HG02970 (cell line): ENCODE measurements at regions not wholly inside any gene's neighbourhood (a gene's known extent, or its start where the extent isn't known, plus 50 kb on each side); places are given as distances from the start of the nearest gene placed in this dataset.

Experiments
- ATAC-seq: cut with Tn5 transposase; IDR thresholded peaks from one replicate; pipeline ENCODE4 v1.9.1; 2021; ENCODE audit warnings: mild to moderate bottlenecking, moderate library complexity, moderate number of reproducible peaks; ENCODE audit not compliant: unreplicated experiment, low FRiP score

- no peak for ATAC-seq
These were observed 215.2 kb upstream of the NT5C1B start for GRCh38 chr2:18804536-18804935.

- no peak for ATAC-seq
These were observed 214.0 kb upstream of the NT5C1B start for GRCh38 chr2:18803141-18803939.

- ATAC-seq, result no peak
These were observed 211.0 kb upstream of the NT5C1B start for GRCh38 chr2:18800240-18800971.

- ATAC-seq, result no peak
These were observed 210.0 kb upstream of the NT5C1B start for GRCh38 chr2:18799397-18799796.

GRCh38 chr2:18797133-18797845 lies 207.9 kb upstream of the NT5C1B start:
- ATAC-seq, result no peak

GRCh38 chr2:18795906-18796305 lies 206.5 kb upstream of the NT5C1B start:
- ATAC-seq, result no peak

GRCh38 chr2:18792684-18793083 lies 203.3 kb upstream of the NT5C1B start:
- ATAC-seq, result no peak

GRCh38 chr2:18792226-18792629 lies 202.9 kb upstream of the NT5C1B start:
- ATAC-seq, result no peak

- no peak for ATAC-seq
These were observed 201.9 kb upstream of the NT5C1B start for GRCh38 chr2:18791172-18791797.

- no peak for ATAC-seq
These were observed 201.3 kb upstream of the NT5C1B start for GRCh38 chr2:18790509-18791171.

- ATAC-seq, result no peak
These were observed 199.2 kb upstream of the NT5C1B start for GRCh38 chr2:18788592-18788991.

GRCh38 chr2:18787726-18788125 lies 198.4 kb upstream of the NT5C1B start:
- no peak for ATAC-seq

GRCh38 chr2:18784245-18784644 lies 194.9 kb upstream of the NT5C1B start:
- no peak for ATAC-seq

- no peak for ATAC-seq
These were observed 192.3 kb upstream of the NT5C1B start for GRCh38 chr2:18781541-18782280.

- no peak for ATAC-seq
These were observed 188.0 kb upstream of the NT5C1B start for GRCh38 chr2:18777250-18777812.

GRCh38 chr2:18771212-18771611 lies 181.8 kb upstream of the NT5C1B start:
- no peak for ATAC-seq

- no peak for ATAC-seq
These were observed 174.0 kb upstream of the NT5C1B start for GRCh38 chr2:18763338-18763737.

- no peak for ATAC-seq
These were observed 173.3 kb upstream of the NT5C1B start for GRCh38 chr2:18762667-18763066.

- ATAC-seq, result no peak
These were observed 164.9 kb upstream of the NT5C1B start for GRCh38 chr2:18754286-18754685.
